ENCODE measurements at regions not wholly inside any gene's neighbourhood (a gene's known extent, or its start where the extent isn't known, plus 50 kb on each side); places are given as distances from the start of the nearest gene placed in this dataset.
A peak's percentile ranks its signal among the peaks of the same experiment; 100 is the strongest.

DNA sequence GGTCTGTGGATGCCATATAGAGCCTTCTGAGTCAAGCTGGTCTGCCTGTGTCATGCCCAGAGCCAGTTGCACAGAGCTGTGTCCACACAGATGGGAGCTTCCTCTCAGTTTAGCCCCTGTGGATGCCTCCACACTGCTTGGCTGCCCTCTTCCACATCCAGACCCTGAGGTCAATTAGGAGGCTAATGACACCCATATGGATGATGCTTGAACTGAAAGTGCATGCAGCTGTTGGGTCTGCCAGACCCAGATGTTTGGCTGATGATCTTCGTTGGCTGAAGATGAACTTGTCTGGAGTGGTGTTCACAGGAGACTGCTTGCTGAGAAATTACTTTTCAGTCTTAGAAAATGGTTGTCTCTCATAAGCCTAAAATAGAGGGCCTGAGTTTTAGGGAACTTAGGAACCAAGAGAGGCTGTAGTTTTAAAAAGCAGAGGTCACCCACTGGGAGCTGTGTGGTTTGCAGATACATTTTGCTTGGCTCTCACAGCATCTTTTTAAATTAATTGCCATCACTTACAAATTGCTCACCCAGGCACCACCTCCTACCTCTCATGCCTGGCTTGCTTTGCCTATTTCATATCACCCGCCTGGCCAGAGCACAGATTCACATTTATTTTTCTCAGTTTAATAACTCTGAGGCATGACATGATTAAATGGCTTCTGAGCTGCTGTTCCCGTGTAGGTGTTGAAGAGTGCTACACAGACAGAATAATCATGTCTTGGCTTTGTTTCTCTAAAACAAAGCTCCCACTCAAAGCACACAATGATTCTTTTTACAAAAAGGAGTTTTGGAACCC lies 176.1 kb downstream of the MINAR1 start:
- H3K4me1 Mint-ChIP-seq (ENCODE audit: unreplicated experiment): no peaks in the 10 kb centered on the region
- H3K27ac Mint-ChIP-seq (ENCODE audit: unreplicated experiment): no peak overlapping the region
- DNase-seq (ENCODE audit: extremely low spot score, unreplicated experiment): peak; percentile 30
- no peaks in the 10 kb centered on the region for H3K36me3 Mint-ChIP-seq (ENCODE audit: unreplicated experiment)
- peaks cover 16% of the 10 kb centered on the region for H3K27me3 Mint-ChIP-seq (ENCODE audit: unreplicated experiment)
- TF ChIP-seq, protein P1, sequence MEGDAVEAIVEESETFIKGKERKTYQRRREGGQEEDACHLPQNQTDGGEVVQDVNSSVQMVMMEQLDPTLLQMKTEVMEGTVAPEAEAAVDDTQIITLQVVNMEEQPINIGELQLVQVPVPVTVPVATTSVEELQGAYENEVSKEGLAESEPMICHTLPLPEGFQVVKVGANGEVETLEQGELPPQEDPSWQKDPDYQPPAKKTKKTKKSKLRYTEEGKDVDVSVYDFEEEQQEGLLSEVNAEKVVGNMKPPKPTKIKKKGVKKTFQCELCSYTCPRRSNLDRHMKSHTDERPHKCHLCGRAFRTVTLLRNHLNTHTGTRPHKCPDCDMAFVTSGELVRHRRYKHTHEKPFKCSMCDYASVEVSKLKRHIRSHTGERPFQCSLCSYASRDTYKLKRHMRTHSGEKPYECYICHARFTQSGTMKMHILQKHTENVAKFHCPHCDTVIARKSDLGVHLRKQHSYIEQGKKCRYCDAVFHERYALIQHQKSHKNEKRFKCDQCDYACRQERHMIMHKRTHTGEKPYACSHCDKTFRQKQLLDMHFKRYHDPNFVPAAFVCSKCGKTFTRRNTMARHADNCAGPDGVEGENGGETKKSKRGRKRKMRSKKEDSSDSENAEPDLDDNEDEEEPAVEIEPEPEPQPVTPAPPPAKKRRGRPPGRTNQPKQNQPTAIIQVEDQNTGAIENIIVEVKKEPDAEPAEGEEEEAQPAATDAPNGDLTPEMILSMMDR (IDR thresholded peaks at IDR 0.05): no peak
- H3K9me3 Mint-ChIP-seq (ENCODE audit: unreplicated experiment): no peaks in the 10 kb centered on the region
- no peak overlapping the region for H3K4me3 Mint-ChIP-seq (ENCODE audit: unreplicated experiment)

DNA sequence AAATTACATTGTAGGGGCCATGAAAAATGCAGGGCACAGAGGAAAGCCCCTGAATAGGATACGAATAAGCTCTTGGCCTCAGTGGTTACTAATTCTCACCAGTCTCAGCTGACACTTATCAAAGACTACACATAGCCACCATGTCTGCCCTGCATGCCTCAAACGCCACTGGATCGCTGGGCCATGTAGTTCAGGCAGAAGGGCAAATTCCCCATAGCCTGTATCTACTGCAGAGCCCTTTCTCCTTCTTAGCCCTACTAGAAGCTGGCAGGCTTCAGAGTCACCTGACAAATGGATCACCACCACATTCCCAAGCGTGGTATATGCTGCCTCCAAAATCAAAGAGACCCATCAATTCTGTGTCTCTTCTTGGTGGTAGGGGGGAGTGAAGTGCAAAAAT lies 177.4 kb downstream of the MINAR1 start:
- no peak overlapping the region for H3K4me3 Mint-ChIP-seq (ENCODE audit: unreplicated experiment)
- no peak overlapping the region for H3K27ac Mint-ChIP-seq (ENCODE audit: unreplicated experiment)
- DNase-seq (ENCODE audit: extremely low spot score, unreplicated experiment): peak; percentile 21
- no peaks in the 10 kb centered on the region for H3K36me3 Mint-ChIP-seq (ENCODE audit: unreplicated experiment)
- TF ChIP-seq, protein P1 (IDR thresholded peaks at IDR 0.05): no peak
- peaks cover 16% of the 10 kb centered on the region for H3K27me3 Mint-ChIP-seq (ENCODE audit: unreplicated experiment)
- H3K4me1 Mint-ChIP-seq (ENCODE audit: unreplicated experiment): no peaks in the 10 kb centered on the region
- H3K9me3 Mint-ChIP-seq (ENCODE audit: unreplicated experiment): no peaks in the 10 kb centered on the region

DNA sequence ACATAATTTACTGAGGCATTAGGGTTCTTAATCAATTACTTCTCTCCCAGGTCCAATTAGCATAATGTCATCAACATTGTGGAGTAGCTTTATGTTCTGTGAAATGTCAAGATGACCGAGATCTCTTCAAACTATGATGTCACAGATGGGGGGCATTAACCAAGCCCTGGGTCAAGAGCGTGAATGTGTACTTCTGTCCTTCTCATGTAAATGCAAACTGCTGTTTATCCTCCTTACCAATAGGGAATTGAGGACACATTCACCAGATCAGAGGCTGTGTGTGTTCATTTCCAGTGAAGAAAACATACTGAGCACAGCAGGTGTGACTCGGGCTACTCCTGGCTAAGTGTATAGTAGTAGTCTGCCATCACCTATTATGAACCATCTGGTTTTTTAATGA lies 177.9 kb downstream of the MINAR1 start:
- Mint-ChIP-seq H3K9me3 (ENCODE audit: unreplicated experiment) (no peaks in the 10 kb centered on the region), H3K27ac (ENCODE audit: unreplicated experiment) (no peak overlapping the region), H3K4me1 (ENCODE audit: unreplicated experiment) (no peaks in the 10 kb centered on the region), H3K4me3 (ENCODE audit: unreplicated experiment) (no peak overlapping the region), H3K36me3 (ENCODE audit: unreplicated experiment) (no peaks in the 10 kb centered on the region), H3K27me3 (ENCODE audit: unreplicated experiment) (peaks cover 13% of the 10 kb centered on the region)
- DNase-seq (ENCODE audit: extremely low spot score, unreplicated experiment): peak; percentile 6
- TF ChIP-seq, protein P1 (IDR thresholded peaks at IDR 0.05): no peak

DNA sequence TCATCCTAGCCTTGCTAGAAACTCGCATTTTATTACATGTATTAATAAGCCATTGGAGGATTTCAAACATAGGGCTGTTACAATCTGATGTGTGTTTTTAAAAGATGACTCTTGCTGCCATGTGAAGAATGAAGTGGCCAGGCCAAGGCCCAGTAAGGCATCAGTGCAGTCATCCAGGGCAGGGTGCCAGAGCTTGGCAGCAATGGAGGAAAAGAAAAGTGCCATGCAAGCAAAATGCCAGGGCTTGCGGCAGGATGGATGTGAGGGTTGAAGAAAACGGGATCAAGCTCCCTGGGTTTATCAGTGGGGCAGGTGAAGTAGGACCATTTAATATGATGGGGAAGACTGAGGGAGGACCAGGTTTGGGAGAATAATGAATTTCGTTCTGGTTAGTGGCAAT lies 183.6 kb downstream of the MINAR1 start:
- DNase-seq (ENCODE audit: extremely low spot score, unreplicated experiment): peak; percentile 73
- Mint-ChIP-seq H3K27ac (ENCODE audit: unreplicated experiment) (no peak overlapping the region), H3K27me3 (ENCODE audit: unreplicated experiment) (peaks cover 17% of the 10 kb centered on the region), H3K36me3 (ENCODE audit: unreplicated experiment) (no peaks in the 10 kb centered on the region), H3K9me3 (ENCODE audit: unreplicated experiment) (no peaks in the 10 kb centered on the region), H3K4me1 (ENCODE audit: unreplicated experiment) (no peaks in the 10 kb centered on the region), H3K4me3 (ENCODE audit: unreplicated experiment) (no peak overlapping the region)
- TF ChIP-seq, protein P1 (IDR thresholded peaks at IDR 0.05): no peak

DNA sequence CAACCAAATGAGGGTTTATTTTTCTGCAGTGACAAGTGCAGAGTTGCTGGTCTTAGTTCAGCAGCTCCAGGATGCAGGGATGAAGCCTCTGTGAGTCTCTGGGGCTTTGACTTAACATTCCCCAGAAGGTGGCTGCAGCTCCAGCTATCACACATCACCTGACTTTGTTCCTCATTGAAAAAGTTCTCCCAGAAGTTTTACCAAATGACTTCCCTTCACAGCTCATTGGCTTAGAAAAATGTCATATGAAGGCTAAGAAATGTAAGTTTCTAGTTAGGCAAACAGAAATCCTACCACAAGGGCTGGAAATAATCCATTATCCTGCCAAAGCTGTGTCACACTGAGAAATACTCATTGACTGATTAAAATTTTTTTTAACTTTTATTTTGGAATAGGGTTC lies 184.9 kb downstream of the MINAR1 start:
- TF ChIP-seq, protein P1 (IDR thresholded peaks at IDR 0.05): no peak
- no peaks in the 10 kb centered on the region for H3K36me3 Mint-ChIP-seq (ENCODE audit: unreplicated experiment)

More for the DNA sequence above, 184.9 kb downstream of the MINAR1 start:
- Mint-ChIP-seq H3K4me3 (ENCODE audit: unreplicated experiment) (no peak overlapping the region), H3K4me1 (ENCODE audit: unreplicated experiment) (no peaks in the 10 kb centered on the region), H3K9me3 (ENCODE audit: unreplicated experiment) (no peaks in the 10 kb centered on the region), H3K27me3 (ENCODE audit: unreplicated experiment) (peaks cover 30% of the 10 kb centered on the region), H3K27ac (ENCODE audit: unreplicated experiment) (no peak overlapping the region)
- peak; percentile 5 for DNase-seq (ENCODE audit: extremely low spot score, unreplicated experiment)

Measured in osteocyte (in vitro differentiated cells).